Nephron progenitor cell (in vitro differentiated cells): ENCODE measurements at regions not wholly inside any gene's neighbourhood (a gene's known extent, or its start where the extent isn't known, plus 50 kb on each side); places are given as distances from the start of the nearest gene placed in this dataset.

Experiments used
- DNase-seq: peaks from one replicate; pipeline ENCODE4 v3.0.0; 2021
- H3K27ac Mint-ChIP-seq: 2 replicates; pipeline ENCODE4 v1.8.0; 2021; ENCODE audit warnings: mild to moderate bottlenecking, moderate library complexity, mixed read lengths
- H3K27me3 Mint-ChIP-seq: 2 replicates; pipeline ENCODE4 v1.8.0; 2021; ENCODE audit warnings: mild to moderate bottlenecking, low read depth, mixed read lengths; ENCODE audit not compliant: poor library complexity
- H3K36me3 Mint-ChIP-seq: 2 replicates; pipeline ENCODE4 v1.8.0; 2021; ENCODE audit warnings: low read depth, mixed read lengths
- H3K4me1 Mint-ChIP-seq: 2 replicates; pipeline ENCODE4 v1.8.0; 2021; ENCODE audit warnings: mixed read lengths
- H3K4me3 Mint-ChIP-seq: 2 replicates; pipeline ENCODE4 v1.8.0; 2021; ENCODE audit warnings: mild to moderate bottlenecking, moderate library complexity, mixed read lengths
- H3K9me3 Mint-ChIP-seq: 2 replicates; pipeline ENCODE4 v1.8.0; 2021; ENCODE audit warnings: mild to moderate bottlenecking, moderate library complexity, mixed read lengths
- TF ChIP-seq, protein P1 (sequence below): fragments of 200-600 bp; sonication (generic); IDR thresholded peaks from 2 replicates; pipeline ENCODE4 v1.5.0; 2021; ENCODE audit warnings: antibody characterized with exemption

DNA sequence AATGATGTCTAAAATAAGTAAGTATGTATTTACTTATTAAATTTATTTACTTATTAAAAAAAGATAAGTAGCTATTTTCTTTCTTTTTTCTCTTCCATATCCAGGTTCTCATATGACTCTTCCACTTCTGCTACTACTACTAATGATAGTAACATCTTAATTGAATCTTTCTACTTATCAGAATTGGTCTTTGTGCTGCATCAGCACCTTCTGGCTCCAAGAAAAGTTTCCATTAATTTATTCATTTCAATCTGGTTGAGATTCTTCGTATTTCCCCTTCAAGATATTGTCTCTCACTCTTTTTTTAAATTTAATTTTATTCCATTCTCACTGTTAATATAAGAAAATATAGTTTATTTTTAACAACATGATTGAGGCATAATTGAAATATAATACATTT, 1675.4 kb downstream of the DPP10 start:
- Mint-ChIP-seq H3K27me3 (no peaks in the 10 kb centered on the region), H3K4me1 (no peaks in the 10 kb centered on the region), H3K36me3 (no peaks in the 10 kb centered on the region), H3K9me3 (peaks cover 13% of the 10 kb centered on the region), H3K4me3 (no peak overlapping the region), H3K27ac (no peak overlapping the region)
- no peak for DNase-seq
- TF ChIP-seq, protein P1, sequence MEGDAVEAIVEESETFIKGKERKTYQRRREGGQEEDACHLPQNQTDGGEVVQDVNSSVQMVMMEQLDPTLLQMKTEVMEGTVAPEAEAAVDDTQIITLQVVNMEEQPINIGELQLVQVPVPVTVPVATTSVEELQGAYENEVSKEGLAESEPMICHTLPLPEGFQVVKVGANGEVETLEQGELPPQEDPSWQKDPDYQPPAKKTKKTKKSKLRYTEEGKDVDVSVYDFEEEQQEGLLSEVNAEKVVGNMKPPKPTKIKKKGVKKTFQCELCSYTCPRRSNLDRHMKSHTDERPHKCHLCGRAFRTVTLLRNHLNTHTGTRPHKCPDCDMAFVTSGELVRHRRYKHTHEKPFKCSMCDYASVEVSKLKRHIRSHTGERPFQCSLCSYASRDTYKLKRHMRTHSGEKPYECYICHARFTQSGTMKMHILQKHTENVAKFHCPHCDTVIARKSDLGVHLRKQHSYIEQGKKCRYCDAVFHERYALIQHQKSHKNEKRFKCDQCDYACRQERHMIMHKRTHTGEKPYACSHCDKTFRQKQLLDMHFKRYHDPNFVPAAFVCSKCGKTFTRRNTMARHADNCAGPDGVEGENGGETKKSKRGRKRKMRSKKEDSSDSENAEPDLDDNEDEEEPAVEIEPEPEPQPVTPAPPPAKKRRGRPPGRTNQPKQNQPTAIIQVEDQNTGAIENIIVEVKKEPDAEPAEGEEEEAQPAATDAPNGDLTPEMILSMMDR: no peak

DNA sequence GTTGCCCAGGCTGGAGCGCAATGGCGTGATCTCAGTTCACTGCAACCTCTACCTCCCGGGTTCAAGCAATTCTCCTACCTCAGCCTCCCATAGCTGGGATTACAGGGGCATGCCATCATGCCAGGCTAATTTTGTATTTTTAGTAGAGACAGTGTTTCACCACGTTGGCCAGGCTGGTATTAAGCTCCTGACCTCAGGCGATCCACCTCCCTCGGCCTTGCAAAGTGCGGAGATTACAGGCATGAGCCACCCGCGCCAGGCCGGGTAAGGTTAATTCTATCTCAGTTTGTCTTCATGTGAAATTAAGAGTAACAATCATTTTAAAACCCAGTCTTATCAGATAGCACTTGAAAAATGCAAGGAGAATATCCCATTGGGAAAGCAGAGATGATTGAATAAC, 1681.7 kb upstream of the DDX18 start:
- H3K36me3 Mint-ChIP-seq: no peaks in the 10 kb centered on the region
- no peaks in the 10 kb centered on the region for H3K4me1 Mint-ChIP-seq
- no peaks in the 10 kb centered on the region for H3K27me3 Mint-ChIP-seq
- no peak for DNase-seq
- no peak overlapping the region for H3K4me3 Mint-ChIP-seq
- TF ChIP-seq, protein P1: no peak
- H3K27ac Mint-ChIP-seq: no peak overlapping the region
- no peaks in the 10 kb centered on the region for H3K9me3 Mint-ChIP-seq

DNA sequence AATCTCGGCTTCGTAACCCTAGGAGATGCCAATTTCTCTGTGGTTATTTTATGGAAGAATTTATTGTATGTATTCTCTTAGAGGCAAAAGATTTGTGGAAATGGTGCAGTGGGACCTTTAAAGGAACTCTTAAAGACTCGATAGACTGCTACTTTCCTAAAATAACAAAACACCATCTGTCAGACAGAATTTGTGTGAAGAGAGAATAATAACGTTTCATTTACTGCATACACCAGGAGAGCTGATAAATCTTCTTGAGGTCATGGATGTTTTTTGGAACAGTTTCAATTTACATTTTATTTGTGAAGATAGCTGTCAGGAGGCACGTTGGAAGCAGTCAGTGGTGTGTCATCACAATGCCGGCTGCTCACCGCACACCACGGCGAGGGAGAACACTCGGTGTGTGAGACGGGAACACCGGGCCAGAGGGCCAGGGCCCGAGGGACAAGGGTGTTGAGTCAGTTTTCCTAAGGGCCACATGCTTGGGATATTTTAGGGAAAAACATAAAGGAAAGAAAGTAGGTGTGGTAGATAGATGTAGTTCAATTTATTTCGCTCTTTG, 1681.0 kb upstream of the DDX18 start:
- Mint-ChIP-seq H3K27me3 (no peaks in the 10 kb centered on the region), H3K4me3 (no peak overlapping the region), H3K9me3 (no peaks in the 10 kb centered on the region), H3K27ac (peak overlapping the region; percentile 10), H3K4me1 (no peaks in the 10 kb centered on the region), H3K36me3 (no peaks in the 10 kb centered on the region)
- no peak for DNase-seq
- TF ChIP-seq, protein P1: no peak

DNA sequence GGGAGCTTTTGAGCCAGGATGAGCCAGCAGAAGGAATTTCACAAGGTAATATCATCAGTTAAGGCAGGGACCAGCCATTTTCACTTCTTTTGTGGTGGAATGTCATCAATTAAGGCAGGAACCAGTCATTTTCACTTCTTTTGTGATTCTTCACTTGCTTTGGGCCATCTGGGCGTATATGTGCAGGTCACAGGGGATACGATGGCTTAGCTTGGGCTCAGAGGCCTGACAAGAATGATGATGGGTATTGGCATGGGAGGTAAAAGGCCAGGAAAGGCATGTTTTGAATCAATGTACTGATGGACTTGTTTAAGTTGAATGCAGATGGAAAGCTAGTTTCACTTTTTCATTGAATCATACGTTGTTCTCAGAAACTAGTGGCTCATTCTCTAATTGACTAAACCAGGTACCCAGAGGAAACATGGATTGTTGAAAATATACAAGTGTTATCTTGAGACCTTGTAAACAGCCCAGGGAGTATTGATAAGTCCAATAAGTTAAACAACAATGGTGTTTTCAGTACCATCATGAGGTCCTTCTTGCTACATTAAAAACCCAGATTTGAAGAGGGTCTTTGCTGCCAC, 1672.5 kb upstream of the DDX18 start:
- Mint-ChIP-seq H3K36me3 (no peaks in the 10 kb centered on the region), H3K9me3 (no peaks in the 10 kb centered on the region), H3K27me3 (peaks cover 3% of the 10 kb centered on the region), H3K4me3 (no peak overlapping the region), H3K27ac (no peak overlapping the region), H3K4me1 (peaks cover 12% of the 10 kb centered on the region)
- DNase-seq: no peak
- TF ChIP-seq, protein P1: no peak

DNA sequence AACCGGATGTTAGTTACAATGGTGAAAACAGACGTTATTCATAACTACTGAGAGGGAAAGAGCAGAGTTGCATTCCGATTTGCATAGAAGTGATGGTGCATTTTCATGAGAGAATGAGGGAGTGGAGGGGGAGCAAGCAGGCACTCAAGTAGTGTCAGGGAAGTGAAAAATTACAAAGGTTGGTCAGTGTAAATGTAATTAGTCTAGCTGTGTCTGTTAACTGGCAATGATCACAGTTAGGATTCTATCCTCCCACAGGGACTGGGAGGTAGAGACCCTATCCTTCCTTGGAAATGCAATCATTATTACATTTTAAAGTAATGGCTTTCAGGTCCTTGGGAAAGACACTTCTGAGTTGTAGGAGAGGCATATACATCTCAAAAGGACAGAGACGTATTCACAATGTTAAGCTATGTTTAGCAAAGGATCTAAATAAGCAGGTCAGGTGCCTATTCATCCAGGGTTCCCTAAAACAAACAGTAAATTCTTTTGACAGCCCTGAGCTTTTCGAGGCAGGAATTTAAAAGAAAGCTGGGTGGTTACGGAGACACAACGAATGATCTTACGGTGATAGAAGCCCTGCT, 1671.8 kb upstream of the DDX18 start:
- Mint-ChIP-seq H3K36me3 (no peaks in the 10 kb centered on the region), H3K9me3 (no peaks in the 10 kb centered on the region), H3K4me3 (no peak overlapping the region), H3K27ac (no peak overlapping the region), H3K27me3 (peaks cover 3% of the 10 kb centered on the region), H3K4me1 (peaks cover 12% of the 10 kb centered on the region)
- no peak for DNase-seq
- TF ChIP-seq, protein P1: no peak

DNA sequence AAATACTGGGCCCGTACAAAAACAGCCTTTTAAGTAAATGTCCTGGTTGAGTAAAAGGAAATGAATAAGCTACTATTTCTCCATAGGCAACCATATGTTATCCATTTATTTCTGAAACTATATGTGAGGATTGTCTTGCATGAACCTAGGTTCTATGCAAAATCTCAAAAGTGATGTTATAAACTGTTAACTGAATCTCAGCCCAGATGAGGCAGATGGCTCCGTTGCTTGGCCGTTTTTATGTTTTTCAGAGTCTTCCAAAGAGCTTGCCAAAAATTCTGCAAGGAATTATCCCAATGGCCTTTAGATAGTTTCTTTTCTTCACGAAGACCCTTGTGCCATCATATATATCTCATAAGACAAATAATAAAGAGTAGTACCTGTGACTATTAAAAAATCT, 1669.5 kb upstream of the DDX18 start:
- Mint-ChIP-seq H3K9me3 (no peaks in the 10 kb centered on the region), H3K27ac (no peak overlapping the region), H3K4me3 (no peak overlapping the region), H3K36me3 (no peaks in the 10 kb centered on the region), H3K4me1 (peaks cover 12% of the 10 kb centered on the region), H3K27me3 (peaks cover 3% of the 10 kb centered on the region)
- DNase-seq: no peak
- TF ChIP-seq, protein P1: no peak
